SU-DHL-6 (cell line): ENCODE measurements at regions not wholly inside any gene's neighbourhood (a gene's known extent, or its start where the extent isn't known, plus 50 kb on each side); places are given as distances from the start of the nearest gene placed in this dataset.

ENCODE experiments used
- EZH2phosphoT487 ChIP-seq: fragments of 200-600 bp; sonication (generic), shearing (Covaris generic); conservative IDR thresholded peaks from 2 replicates; pipeline ENCODE4 v1.6.1; 2018; ENCODE audit warnings: mild to moderate bottlenecking, antibody characterized with exemption, low read length, moderate library complexity, mixed read lengths
- TF ChIP-seq, protein P1 (sequence below): fragments of 200-600 bp; sonication (generic); IDR thresholded peaks from one replicate; pipeline ENCODE4 v1.5.1; 2017; ENCODE audit warnings: antibody characterized with exemption, mild to moderate bottlenecking, low read length, moderate library complexity; ENCODE audit not compliant: insufficient read depth, poor library complexity, severe bottlenecking

DNA sequence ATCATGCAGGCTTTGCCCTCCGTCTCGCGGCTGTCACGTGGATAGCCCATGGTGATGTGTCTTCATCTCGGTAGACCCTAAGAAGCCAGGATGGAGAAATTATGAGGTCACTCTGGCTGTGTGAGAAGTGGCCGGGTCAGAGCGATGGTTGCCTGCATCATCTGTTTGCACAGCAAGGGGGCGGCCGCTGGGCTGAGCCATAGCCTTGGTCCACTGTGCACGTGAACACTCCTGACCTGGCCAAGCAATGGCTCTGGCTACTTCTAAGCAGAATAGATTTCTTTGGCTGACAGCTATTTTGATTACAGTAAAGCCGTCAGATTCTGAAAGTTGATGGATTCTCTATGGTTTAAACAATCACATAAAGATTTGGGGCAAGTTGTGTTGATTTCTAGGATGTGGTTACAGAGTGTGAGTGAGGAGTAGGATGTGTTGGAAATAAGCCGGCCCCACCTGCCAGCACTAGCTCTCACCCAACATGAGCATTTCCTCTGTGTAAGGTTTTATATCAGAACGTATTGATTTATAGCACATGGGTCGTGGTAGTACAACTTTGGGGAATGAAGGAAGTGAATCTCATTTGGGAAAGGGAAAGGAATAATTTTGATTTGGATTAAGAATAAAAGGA, 214.4 kb upstream of the GPR26 start:
- TF ChIP-seq, protein P1, sequence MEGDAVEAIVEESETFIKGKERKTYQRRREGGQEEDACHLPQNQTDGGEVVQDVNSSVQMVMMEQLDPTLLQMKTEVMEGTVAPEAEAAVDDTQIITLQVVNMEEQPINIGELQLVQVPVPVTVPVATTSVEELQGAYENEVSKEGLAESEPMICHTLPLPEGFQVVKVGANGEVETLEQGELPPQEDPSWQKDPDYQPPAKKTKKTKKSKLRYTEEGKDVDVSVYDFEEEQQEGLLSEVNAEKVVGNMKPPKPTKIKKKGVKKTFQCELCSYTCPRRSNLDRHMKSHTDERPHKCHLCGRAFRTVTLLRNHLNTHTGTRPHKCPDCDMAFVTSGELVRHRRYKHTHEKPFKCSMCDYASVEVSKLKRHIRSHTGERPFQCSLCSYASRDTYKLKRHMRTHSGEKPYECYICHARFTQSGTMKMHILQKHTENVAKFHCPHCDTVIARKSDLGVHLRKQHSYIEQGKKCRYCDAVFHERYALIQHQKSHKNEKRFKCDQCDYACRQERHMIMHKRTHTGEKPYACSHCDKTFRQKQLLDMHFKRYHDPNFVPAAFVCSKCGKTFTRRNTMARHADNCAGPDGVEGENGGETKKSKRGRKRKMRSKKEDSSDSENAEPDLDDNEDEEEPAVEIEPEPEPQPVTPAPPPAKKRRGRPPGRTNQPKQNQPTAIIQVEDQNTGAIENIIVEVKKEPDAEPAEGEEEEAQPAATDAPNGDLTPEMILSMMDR = no peak
- TF ChIP-seq EZH2phosphoT487 = no peak
